ENCODE measurements at regions not wholly inside any gene's neighbourhood (a gene's known extent, or its start where the extent isn't known, plus 50 kb on each side); places are given as distances from the start of the nearest gene placed in this dataset.

DNA sequence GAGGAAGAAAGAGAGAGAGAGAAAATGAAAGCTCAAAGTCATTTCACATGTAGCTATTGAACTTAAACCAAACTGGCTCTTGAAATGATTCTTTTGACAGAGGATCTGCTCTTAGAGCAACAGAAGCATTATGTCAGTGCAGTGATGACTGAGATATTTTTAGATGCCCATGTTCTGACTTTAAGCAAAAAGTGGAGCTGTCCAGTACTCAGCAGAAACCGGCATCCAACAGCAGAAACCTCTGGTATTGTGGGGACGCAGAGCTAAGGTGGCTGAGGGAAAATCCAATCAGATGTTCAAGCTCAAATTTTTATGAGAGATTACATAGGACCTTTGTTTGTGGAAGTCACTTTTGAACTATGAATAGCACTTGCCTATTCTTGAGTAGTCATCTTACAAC is 69.8 kb upstream of the ANKFN1 start:
- Mint-ChIP-seq H3K27ac (no peak overlapping the region), H3K36me3 (ENCODE audit: low read depth) (no peaks in the 10 kb centered on the region), H3K4me1 (no peaks in the 10 kb centered on the region), H3K9me3 (peaks cover 6% of the 10 kb centered on the region), H3K27me3 (no peaks in the 10 kb centered on the region), H3K4me3 (no peak overlapping the region)
- POLR2A ChIA-PET: no interaction called here
- TF ChIP-seq, protein P1, sequence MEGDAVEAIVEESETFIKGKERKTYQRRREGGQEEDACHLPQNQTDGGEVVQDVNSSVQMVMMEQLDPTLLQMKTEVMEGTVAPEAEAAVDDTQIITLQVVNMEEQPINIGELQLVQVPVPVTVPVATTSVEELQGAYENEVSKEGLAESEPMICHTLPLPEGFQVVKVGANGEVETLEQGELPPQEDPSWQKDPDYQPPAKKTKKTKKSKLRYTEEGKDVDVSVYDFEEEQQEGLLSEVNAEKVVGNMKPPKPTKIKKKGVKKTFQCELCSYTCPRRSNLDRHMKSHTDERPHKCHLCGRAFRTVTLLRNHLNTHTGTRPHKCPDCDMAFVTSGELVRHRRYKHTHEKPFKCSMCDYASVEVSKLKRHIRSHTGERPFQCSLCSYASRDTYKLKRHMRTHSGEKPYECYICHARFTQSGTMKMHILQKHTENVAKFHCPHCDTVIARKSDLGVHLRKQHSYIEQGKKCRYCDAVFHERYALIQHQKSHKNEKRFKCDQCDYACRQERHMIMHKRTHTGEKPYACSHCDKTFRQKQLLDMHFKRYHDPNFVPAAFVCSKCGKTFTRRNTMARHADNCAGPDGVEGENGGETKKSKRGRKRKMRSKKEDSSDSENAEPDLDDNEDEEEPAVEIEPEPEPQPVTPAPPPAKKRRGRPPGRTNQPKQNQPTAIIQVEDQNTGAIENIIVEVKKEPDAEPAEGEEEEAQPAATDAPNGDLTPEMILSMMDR (IDR thresholded peaks at IDR 0.05): no peak
- intact Hi-C loops (cut with micrococcal nuclease): no loop called here
- CTCF ChIA-PET: no interaction called here
- DNase-seq (no peak), ATAC-seq (ENCODE audit: low read depth) (no peak)

DNA sequence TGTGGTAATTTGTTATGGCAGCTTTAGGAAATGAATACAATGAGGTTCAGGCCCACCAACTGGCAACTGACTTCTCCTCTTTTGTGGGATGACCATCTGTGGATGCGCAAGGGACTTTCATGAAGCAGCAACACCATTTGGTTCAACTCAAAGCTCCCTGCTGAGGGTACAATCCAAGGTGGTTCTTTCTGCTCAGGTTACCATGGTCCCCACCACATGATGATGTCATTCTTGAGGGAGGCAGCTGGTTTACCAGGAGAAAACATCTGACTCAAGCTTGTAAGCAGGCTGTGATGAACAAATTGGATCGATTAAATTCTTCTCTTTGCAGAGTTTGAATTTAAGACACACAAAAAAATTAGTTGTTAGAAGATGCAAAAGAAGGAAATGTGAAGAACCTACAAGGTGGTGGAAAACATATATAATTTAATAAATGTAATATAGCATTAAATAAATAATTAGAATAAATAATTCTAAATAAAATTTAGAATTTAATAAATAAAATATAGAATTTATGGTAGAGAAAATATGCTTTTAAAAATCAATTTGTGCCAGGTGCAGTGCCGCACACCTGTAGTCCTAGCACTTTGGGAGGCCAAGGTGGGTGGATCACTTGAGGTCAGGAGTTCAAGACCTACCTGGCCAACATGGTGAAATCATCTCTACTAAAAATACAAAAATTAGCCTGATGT is 67.6 kb upstream of the ANKFN1 start:
- Mint-ChIP-seq H3K27me3 (no peaks in the 10 kb centered on the region), H3K36me3 (ENCODE audit: low read depth) (no peaks in the 10 kb centered on the region), H3K9me3 (peaks cover 6% of the 10 kb centered on the region), H3K27ac (no peak overlapping the region), H3K4me3 (no peak overlapping the region), H3K4me1 (no peaks in the 10 kb centered on the region)
- TF ChIP-seq, protein P1 (IDR thresholded peaks at IDR 0.05): no peak
- DNase-seq (no peak), ATAC-seq (ENCODE audit: low read depth) (no peak)
- intact Hi-C loops (cut with micrococcal nuclease): no loop called here
- ChIA-PET CTCF (no interaction called here), POLR2A (no interaction called here)

DNA sequence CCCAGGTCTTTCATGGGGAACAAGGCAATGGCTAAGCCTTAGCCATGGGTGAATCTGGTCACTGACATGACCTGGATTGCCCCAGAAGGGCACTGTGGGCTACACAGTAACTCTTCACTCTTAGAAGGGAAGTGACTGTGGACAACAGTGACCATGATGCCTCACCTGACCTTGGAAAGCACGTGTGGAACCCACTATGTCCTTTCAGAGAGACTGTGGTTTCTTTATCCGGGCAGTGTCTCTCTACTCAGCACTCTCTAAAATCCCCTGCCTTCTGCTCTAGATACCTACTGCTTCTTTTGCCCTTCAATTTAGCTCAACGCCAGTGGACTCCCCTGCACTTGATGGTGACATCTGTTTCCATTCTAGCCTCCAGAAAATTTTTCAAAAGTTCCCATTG is 66.1 kb upstream of the ANKFN1 start:
- no peak for DNase-seq
- H3K27me3 Mint-ChIP-seq: no peaks in the 10 kb centered on the region
- ChIA-PET CTCF (no interaction called here), POLR2A (no interaction called here)
- no peaks in the 10 kb centered on the region for H3K36me3 Mint-ChIP-seq (ENCODE audit: low read depth)
- TF ChIP-seq, protein P1 (IDR thresholded peaks at IDR 0.05): no peak
- H3K4me1 Mint-ChIP-seq: no peaks in the 10 kb centered on the region
- no peak overlapping the region for H3K4me3 Mint-ChIP-seq
- intact Hi-C loops (cut with micrococcal nuclease): no loop called here
- H3K27ac Mint-ChIP-seq: no peak overlapping the region
- peaks cover 6% of the 10 kb centered on the region for H3K9me3 Mint-ChIP-seq
- ATAC-seq (ENCODE audit: low read depth): no peak

DNA sequence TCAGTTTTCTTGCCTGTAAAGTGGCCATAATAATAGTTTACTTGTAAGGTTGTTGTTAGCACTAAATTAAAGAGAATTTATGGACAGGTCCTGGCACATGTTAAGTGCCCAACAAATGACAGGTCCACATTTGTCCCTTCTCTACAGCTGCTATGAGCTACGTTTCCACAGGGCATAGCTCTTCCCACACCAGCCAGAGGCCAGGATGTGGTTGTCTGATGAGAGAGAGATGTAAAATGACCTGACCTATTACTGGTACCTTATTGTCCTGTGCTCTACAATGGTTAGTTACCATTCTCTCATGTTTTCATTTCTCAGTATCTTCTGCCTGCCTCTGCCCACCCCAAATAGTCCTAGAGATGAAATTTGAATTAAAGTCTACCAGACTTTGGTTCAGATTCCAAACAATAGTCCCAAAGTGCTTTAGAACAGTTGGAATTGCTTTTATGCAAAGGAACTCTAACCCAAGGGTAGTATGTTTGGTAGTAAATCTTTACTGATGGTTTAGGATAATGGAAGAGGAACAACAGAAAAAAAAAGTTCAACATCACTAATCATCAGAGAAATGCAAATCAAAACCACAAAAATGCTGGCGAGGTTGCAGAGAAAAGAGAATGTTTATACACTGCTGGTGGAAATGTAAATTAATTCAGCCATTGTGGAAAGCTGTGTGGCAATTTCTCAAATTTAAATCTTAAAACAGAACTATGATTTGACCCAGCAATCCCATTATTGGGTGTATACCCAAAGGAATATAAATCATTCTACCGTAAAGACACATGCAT is 57.1 kb upstream of the ANKFN1 start:
- intact Hi-C loops (cut with micrococcal nuclease): no loop called here
- H3K4me1 Mint-ChIP-seq: no peaks in the 10 kb centered on the region
- H3K4me3 Mint-ChIP-seq: no peak overlapping the region
- TF ChIP-seq, protein P1 (IDR thresholded peaks at IDR 0.05): no peak
- CTCF ChIA-PET: no interaction called here
- no peaks in the 10 kb centered on the region for H3K27me3 Mint-ChIP-seq
- ATAC-seq (ENCODE audit: low read depth): no peak
- no peaks in the 10 kb centered on the region for H3K36me3 Mint-ChIP-seq (ENCODE audit: low read depth)
- POLR2A ChIA-PET: no interaction called here
- DNase-seq: no peak
- no peaks in the 10 kb centered on the region for H3K9me3 Mint-ChIP-seq
- H3K27ac Mint-ChIP-seq: no peak overlapping the region

DNA sequence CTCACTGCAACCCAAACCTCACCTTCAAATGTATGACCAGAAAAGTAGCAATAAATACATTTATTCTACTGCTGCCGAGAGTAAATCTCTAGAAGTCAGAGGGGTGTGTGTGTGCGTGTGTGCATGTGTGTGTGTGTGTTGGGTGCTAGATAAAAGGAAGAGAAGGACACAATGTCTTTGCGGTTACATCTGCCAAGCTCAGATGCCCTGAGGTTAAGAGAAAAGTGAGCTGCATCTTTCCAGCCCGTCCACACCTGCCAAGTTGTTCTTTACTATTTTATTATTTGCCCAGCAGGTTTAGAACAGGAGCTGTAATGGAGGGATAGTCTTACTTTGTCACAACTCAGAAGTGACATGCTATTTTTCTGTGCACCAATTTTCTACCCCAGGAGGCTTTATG is 54.5 kb upstream of the ANKFN1 start:
- Mint-ChIP-seq H3K27me3 (no peaks in the 10 kb centered on the region), H3K9me3 (no peaks in the 10 kb centered on the region), H3K4me1 (no peaks in the 10 kb centered on the region), H3K36me3 (ENCODE audit: low read depth) (no peaks in the 10 kb centered on the region), H3K27ac (no peak overlapping the region), H3K4me3 (no peak overlapping the region)
- POLR2A ChIA-PET: no interaction called here
- CTCF ChIA-PET: no interaction called here
- TF ChIP-seq, protein P1 (IDR thresholded peaks at IDR 0.05): no peak
- intact Hi-C loops (cut with micrococcal nuclease): no loop called here
- no peak for DNase-seq
- no peak for ATAC-seq (ENCODE audit: low read depth)

Data from activated B cell treated with CpG ODN at 0.5 μM for 24 hours (primary cell).